AG10803 (cell line): ENCODE measurements at regions not wholly inside any gene's neighbourhood (a gene's known extent, or its start where the extent isn't known, plus 50 kb on each side); places are given as distances from the start of the nearest gene placed in this dataset.
A peak's percentile ranks its signal among the peaks of the same experiment; 100 is the strongest.

Experiments used
- DNase-seq: peaks from one replicate; pipeline ENCODE4 v3.0.0; 2010; ENCODE audit warnings: low read depth
- H3K4me3 ChIP-seq: 2 replicates; pipeline ENCODE4 v1.5.1; 2011; ENCODE audit warnings: mild to moderate bottlenecking, low read length, control low read depth
- CTCF ChIP-seq: conservative IDR thresholded peaks from 2 replicates; pipeline ENCODE4 v1.5.1; 2011; ENCODE audit warnings: mild to moderate bottlenecking, low read length, control low read depth, inconsistent platforms

DNA sequence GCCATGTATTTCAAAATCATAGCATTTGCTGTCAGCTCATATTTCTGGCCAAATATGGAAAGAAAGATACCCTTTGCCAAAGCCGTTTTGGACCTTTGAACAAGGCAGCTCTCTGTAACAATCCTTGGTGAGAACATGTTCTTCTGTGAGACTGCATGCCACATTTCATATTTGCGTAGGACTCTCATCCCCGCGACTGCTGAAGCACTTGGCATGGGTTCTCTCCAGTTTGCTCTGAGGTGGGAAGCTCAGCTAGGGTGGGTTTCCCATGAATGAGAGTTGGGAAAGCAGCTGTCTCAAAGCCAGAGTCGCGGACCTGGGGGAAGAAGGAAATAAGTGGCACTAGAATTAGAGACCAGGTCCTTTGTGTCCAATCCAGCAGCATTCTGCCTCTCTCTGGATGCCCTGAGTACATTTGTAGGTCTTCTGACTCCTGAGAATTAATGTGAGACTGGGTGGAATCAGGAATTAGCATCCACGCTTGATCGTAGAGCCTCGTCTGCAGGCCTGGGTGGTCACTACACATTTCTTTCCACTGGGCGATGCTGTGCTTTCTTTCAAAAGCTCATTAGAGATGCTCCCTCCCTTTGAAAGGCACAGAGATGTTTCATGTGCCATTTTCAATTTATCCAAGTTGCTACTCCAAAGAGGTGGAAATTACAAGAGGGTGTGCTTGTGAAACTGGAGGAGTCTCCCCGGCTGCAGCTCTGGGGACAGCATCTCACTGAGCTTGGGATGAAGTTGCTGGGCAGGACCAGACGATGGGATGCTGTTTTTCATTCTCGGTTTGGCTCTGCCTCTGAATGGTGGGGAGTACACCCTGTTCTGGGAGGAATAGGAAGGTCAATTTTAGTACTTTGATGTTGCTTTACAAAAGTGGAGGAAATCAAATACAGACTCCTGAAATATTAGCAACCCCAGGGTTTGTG lies 197.2 kb downstream of the GADD45G start:
- no peak overlapping the region for H3K4me3 ChIP-seq
- TF ChIP-seq CTCF, result no peak
- DNase-seq, result no peak

GRCh38 chr9:89802781-89803355 lies 198.1 kb downstream of the GADD45G start:
- H3K4me3 ChIP-seq, result no peak overlapping the region
- no peak for DNase-seq
- no peak for TF ChIP-seq CTCF

GRCh38 chr9:89803403-89803802 lies 198.6 kb downstream of the GADD45G start:
- H3K4me3 ChIP-seq, result no peak overlapping the region
- no peak for DNase-seq
- no peak for TF ChIP-seq CTCF

- DNase-seq, result no peak
- H3K4me3 ChIP-seq, result no peak overlapping the region
- TF ChIP-seq CTCF, result no peak
These were observed 200.1 kb downstream of the GADD45G start for GRCh38 chr9:89804766-89805531.

DNA sequence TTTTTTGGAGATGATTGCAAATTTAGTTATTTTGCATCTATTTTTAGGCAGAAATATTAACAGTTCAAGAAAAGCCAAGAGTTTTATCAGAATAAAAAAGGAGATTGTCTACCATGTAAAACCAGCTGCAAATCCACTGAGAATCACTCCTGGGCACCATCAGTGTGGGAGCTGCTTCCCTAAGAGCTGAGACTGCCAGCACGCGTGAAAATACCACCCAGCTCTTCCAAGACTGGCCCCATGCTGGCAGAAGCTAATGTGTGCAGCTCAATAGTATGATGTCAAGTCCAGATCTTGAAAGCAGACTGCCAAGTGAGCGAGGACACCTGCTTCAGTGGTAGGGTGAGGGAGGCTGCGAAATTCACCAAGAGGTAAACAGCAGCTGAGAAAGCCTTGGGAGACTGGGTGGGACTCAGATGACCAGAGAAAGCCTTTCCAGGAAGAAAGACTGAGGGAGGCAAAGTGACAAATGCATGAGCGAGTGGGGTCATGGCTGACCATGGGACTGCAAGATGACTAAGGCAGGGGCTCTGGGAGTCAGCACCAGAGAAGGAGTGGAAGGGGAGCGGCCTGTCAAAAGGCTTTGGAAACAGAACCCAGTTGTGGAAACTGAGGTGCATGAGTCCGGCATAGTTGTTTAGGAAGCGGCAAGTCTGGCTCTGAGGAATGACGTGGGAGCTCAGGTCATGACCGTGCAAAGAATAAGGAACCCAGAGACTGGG lies 200.9 kb downstream of the GADD45G start:
- TF ChIP-seq CTCF, result no peak
- DNase-seq, result no peak
- no peak overlapping the region for H3K4me3 ChIP-seq

GRCh38 chr9:89806371-89807100 lies 201.7 kb downstream of the GADD45G start:
- no peak overlapping the region for H3K4me3 ChIP-seq
- DNase-seq, result peak; percentile 8
- TF ChIP-seq CTCF, result no peak
